Neuronal stem cell (in vitro differentiated cells): ENCODE measurements at regions not wholly inside any gene's neighbourhood (a gene's known extent, or its start where the extent isn't known, plus 50 kb on each side); places are given as distances from the start of the nearest gene placed in this dataset.
"Not testable (repeated sequence)": the region's sequence is repeated elsewhere in the genome, so short reads cannot be mapped to it uniquely, and the experiment has no call there.

Source experiments
- DNase-seq: peaks from one replicate; pipeline ENCODE4 v3.0.0-alpha.2; 2013; ENCODE audit warnings: low spot score
- H2AFZ ChIP-seq: one replicate; pipeline ENCODE4 v1.6.1; 2013; ENCODE audit warnings: mild to moderate bottlenecking, low read length, inconsistent platforms
- H2AK5ac ChIP-seq: 2 replicates; pipeline ENCODE4 v1.6.1; 2013; ENCODE audit warnings: low read depth, mild to moderate bottlenecking, inconsistent platforms, low read length, moderate library complexity, mixed read lengths
- H2BK120ac ChIP-seq: 2 replicates; pipeline ENCODE4 v1.6.1; 2013; ENCODE audit warnings: low read depth, mild to moderate bottlenecking, inconsistent platforms, low read length, moderate library complexity, mixed read lengths
- H2BK12ac ChIP-seq: one replicate; pipeline ENCODE4 v1.6.1; 2013; ENCODE audit warnings: low read length, inconsistent platforms
- H2BK15ac ChIP-seq: 2 replicates; pipeline ENCODE4 v1.6.1; 2013; ENCODE audit warnings: mild to moderate bottlenecking, low read length, inconsistent platforms, mixed read lengths
- H2BK5ac ChIP-seq: one replicate; pipeline ENCODE4 v1.6.1; 2013; ENCODE audit warnings: inconsistent platforms, mild to moderate bottlenecking, low read length, moderate library complexity
- H3K14ac ChIP-seq: one replicate; pipeline ENCODE4 v1.6.1; 2013; ENCODE audit warnings: low read length, inconsistent platforms
- H3K18ac ChIP-seq: 2 replicates; pipeline ENCODE4 v1.6.1; 2013; ENCODE audit warnings: low read length, inconsistent platforms
- H3K23ac ChIP-seq: 2 replicates; pipeline ENCODE4 v1.6.1; 2013; ENCODE audit warnings: low read depth, mild to moderate bottlenecking, mixed read lengths, low read length, inconsistent platforms; ENCODE audit not compliant: poor library complexity
- H3K27ac ChIP-seq: replicated peaks from 3 replicates; pipeline ENCODE4 v1.5.1; 2013; ENCODE audit warnings: low read length, inconsistent platforms
- H3K27me3 ChIP-seq, 3 experiments: 2 replicates each; pipeline ENCODE4 v1.6.1; 2013; ENCODE audit warnings: low read length in 3 of 3, mild to moderate bottlenecking in 2 of 3, inconsistent platforms in 1 of 3, low read depth in 1 of 3, mixed read lengths in 1 of 3, moderate library complexity in 1 of 3; ENCODE audit not compliant: control insufficient read depth in 3 of 3, insufficient read depth in 3 of 3
- H3K36me3 ChIP-seq, 2 donors: replicated peaks in 1 of 2; 2 replicates each; pipeline ENCODE4 v1.6.1; 2013; ENCODE audit warnings: low read length in 2 of 2; ENCODE audit not compliant: control insufficient read depth in 2 of 2, insufficient read depth in 2 of 2
- H3K4ac ChIP-seq: 2 replicates; pipeline ENCODE4 v1.6.1; 2013; ENCODE audit warnings: inconsistent platforms, mild to moderate bottlenecking, low read length, moderate library complexity
- H3K4me1 ChIP-seq, 2 donors: 1 replicate in 1 of 2; 2 replicates in 1 of 2; pipeline ENCODE4 v1.6.1; 2013; ENCODE audit warnings: low read length in 2 of 2, low read depth in 1 of 2; ENCODE audit not compliant: control insufficient read depth in 2 of 2, insufficient read depth in 1 of 2
- H3K4me2 ChIP-seq: one replicate; pipeline ENCODE4 v1.6.1; 2013; ENCODE audit warnings: mild to moderate bottlenecking, low read length, inconsistent platforms; ENCODE audit not compliant: insufficient read depth, poor library complexity, severe bottlenecking
- H3K4me3 ChIP-seq, 2 donors: 2 replicates each; pipeline ENCODE4 v1.5.1; 2013; ENCODE audit warnings: low read length in 2 of 2, mild to moderate bottlenecking in 2 of 2, inconsistent platforms in 1 of 2, moderate library complexity in 1 of 2
- H3K79me1 ChIP-seq: one replicate; pipeline ENCODE4 v1.6.1; 2013; ENCODE audit warnings: low read depth, mild to moderate bottlenecking, inconsistent platforms, low read length, moderate library complexity
- H3K9ac ChIP-seq: one replicate; pipeline ENCODE4 v1.6.1; 2013; ENCODE audit warnings: mild to moderate bottlenecking, low read depth, low read length, inconsistent platforms; ENCODE audit not compliant: poor library complexity
- H3K9me3 ChIP-seq, 2 donors: replicated peaks in 1 of 2; 2 replicates each; pipeline versions ENCODE3 to v1.6.1; 2013; ENCODE audit warnings: low read length in 2 of 2, mild to moderate bottlenecking in 2 of 2, inconsistent platforms in 1 of 2, low read depth in 1 of 2, mixed read lengths in 1 of 2, moderate library complexity in 1 of 2; ENCODE audit not compliant: control insufficient read depth in 2 of 2, insufficient read depth in 1 of 2
- H4K8ac ChIP-seq: one replicate; pipeline ENCODE4 v1.6.1; 2013; ENCODE audit warnings: low read depth, mild to moderate bottlenecking, inconsistent platforms, low read length, moderate library complexity
- H4K91ac ChIP-seq: one replicate; pipeline ENCODE4 v1.6.1; 2013; ENCODE audit warnings: low read length, low read depth, mild to moderate bottlenecking, inconsistent platforms; ENCODE audit not compliant: poor library complexity
- WGBS, 2 donors: extraction: QIAGEN DNeasy Blood & Tissue Kit; methylation state at CpG; one replicate each; pipeline ENCODE4 v1.1.7; 2013; ENCODE audit warnings: missing lambda C conversion rate in 2 of 2, mixed read lengths in 1 of 2; ENCODE audit not compliant: insufficient read length in 2 of 2, insufficient replicate concordance in 1 of 2; ENCODE audit errors: extremely low coverage in 2 of 2; 5-methylcytosine and 5-hydroxymethylcytosine counted together

DNA sequence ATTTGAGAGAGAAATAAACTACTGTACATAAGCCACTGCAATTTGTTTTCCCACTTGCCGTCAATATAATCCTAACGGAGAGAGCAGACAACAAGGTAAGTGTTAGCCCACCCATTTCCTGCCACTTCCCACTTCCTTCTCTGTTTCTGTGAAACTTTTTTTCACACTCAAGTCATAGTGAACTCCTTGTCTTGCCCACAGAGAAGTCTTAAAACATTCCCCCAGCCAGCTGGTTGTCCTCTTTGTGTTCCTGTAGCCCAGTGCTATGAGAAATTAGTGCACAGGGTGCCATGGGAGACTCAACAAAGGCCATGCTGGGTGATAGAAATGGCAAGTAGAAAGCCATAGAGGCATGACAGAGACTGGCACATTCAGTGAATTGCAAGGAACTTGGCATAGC lies 208.6 kb downstream of the BLID start:
- no peak overlapping the region for H3K4ac ChIP-seq

DNA sequence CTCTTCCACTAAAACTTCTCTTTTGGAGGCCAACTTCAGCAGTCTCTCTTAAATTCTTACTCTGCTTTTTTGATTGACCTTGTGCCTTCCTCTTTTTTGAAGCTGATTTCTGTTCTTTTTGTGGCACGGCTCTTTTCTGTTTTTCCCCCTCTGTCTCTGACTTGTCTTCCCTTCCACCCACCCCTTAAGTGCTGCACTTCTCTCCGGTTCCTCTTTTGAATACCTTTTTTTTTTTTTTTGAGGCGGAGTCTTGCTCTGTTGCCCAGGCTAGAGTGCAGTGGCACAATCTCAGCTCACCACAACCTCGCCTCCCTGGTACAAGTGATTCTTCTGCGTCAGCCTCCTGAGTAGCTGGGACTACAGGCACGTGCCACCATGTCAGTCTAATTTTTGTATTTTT lies 211.9 kb downstream of the BLID start:
- Histone ChIP-seq H3K36me3 (no peaks in the 10 kb centered on the region), H2BK12ac (no peak overlapping the region), H4K91ac (no peak overlapping the region), H2BK120ac (no peak overlapping the region), H2BK5ac (no peak overlapping the region), H4K8ac (no peak overlapping the region), H3K4ac (no peak overlapping the region), H3K27me3 (peaks cover 0 to 6% (median 0%) of the 10 kb centered on the region in 3 experiments), H3K23ac (no peak overlapping the region), H3K79me1 (no peaks in the 10 kb centered on the region), H3K4me3 (no peak overlapping the region), H3K4me1 (peaks cover 0 to 4% of the 10 kb centered on the region in 2 donors), H3K4me2 (no peak overlapping the region), H3K9ac (no peak overlapping the region), H3K27ac (no peak overlapping the region), H3K9me3 (no peaks in the 10 kb centered on the region), H2AK5ac (no peak overlapping the region), H3K14ac (no peak overlapping the region), H2BK15ac (no peak overlapping the region), H3K18ac (no peak overlapping the region), H2AFZ (no peak overlapping the region)
- DNase-seq = no peak
- no CpG with 5 or more reads among the region's 6 CpGs for WGBS, 2 donors

More for the DNA sequence above, 208.6 kb downstream of the BLID start:
- Histone ChIP-seq H3K4me1 (no peaks in the 10 kb centered on the region), H3K18ac (no peak overlapping the region), H3K27me3 (no peaks in the 10 kb centered on the region), H3K4me3 (no peak overlapping the region), H3K36me3 (no peaks in the 10 kb centered on the region), H3K14ac (no peak overlapping the region), H3K79me1 (no peaks in the 10 kb centered on the region), H2AK5ac (no peak overlapping the region), H4K91ac (no peak overlapping the region), H2BK120ac (no peak overlapping the region), H2BK5ac (no peak overlapping the region), H3K27ac (no peak overlapping the region), H2BK12ac (no peak overlapping the region), H2AFZ (no peak overlapping the region), H2BK15ac (no peak overlapping the region), H3K9ac (no peak overlapping the region), H4K8ac (no peak overlapping the region), H3K9me3 (no peaks in the 10 kb centered on the region), H3K4me2 (no peak overlapping the region), H3K23ac (no peak overlapping the region)
- WGBS, 2 donors = no CpG with 5 or more reads among the region's 2 CpGs
- no peak for DNase-seq

DNA sequence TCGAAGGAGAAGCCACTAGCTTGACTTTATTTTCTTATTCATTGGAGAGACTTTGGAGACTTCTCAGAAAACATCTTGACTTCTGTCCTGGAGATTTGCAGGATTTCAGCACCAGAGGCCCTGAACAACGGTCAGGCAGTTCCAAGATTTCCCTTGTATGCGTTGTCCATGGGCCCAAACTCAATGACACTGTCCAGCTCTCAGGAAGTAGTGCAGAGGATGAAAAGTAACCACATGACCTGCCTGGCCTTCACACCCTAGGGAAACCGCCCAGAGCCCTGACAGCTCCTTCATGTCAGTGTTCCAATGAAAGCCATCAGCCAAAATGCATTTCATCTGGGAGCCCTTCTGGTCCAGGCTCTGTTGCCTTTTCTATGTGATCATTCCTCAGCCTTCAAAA lies 214.1 kb downstream of the BLID start:
- H3K4ac ChIP-seq = no peak overlapping the region
- H2BK12ac ChIP-seq = no peak overlapping the region
- no peak overlapping the region for H3K18ac ChIP-seq
- no peak overlapping the region for H4K8ac ChIP-seq
- H3K4me1 ChIP-seq = peaks cover 0 to 4% of the 10 kb centered on the region in 2 donors
- no peak overlapping the region for H3K4me2 ChIP-seq
- H3K14ac ChIP-seq = no peak overlapping the region
- no peak for DNase-seq
- H4K91ac ChIP-seq = no peak overlapping the region
- no CpG with 5 or more reads among the region's 4 CpGs for WGBS, 2 donors
- H2AK5ac ChIP-seq = no peak overlapping the region
- no peak overlapping the region for H3K4me3 ChIP-seq
- no peak overlapping the region for H2BK15ac ChIP-seq
- no peak overlapping the region for H3K23ac ChIP-seq
- peaks cover 0 to 6% (median 0%) of the 10 kb centered on the region in 3 experiments for H3K27me3 ChIP-seq
- H3K9ac ChIP-seq = no peak overlapping the region
- no peaks in the 10 kb centered on the region for H3K9me3 ChIP-seq
- no peaks in the 10 kb centered on the region for H3K79me1 ChIP-seq
- H2BK120ac ChIP-seq = no peak overlapping the region
- H3K36me3 ChIP-seq = no peaks in the 10 kb centered on the region
- H2AFZ ChIP-seq = no peak overlapping the region
- no peak overlapping the region for H2BK5ac ChIP-seq
- H3K27ac ChIP-seq = no peak overlapping the region

DNA sequence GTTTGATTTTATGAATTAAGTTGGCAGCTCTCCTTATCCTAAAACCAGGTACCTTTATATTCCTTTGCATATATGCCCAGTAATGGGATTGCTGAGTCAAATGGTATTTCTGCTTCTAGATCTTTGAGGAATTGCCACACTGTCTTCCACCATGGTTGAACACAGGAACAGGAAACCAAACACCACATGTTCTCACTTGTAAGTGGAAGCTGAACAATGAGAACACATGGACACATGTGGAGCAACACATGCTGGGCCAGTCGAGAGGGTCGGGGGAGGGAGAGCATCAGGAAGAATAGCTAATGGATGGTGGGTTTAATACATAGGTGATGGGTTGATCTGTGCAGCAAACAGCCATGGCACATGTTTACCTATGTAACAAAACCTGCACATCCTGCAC lies 214.6 kb downstream of the BLID start:
- not testable (repeated sequence) for H3K27ac ChIP-seq

More for the DNA sequence above, 214.6 kb downstream of the BLID start:
- H4K8ac ChIP-seq, H3K4me2 ChIP-seq, H3K9me3 ChIP-seq, H4K91ac ChIP-seq, H3K4me1 ChIP-seq, H3K36me3 ChIP-seq, H3K9ac ChIP-seq, H2BK120ac ChIP-seq, H3K18ac ChIP-seq, H3K79me1 ChIP-seq, H3K4me3 ChIP-seq, H2AFZ ChIP-seq, H2BK5ac ChIP-seq, H2BK15ac ChIP-seq, H2BK12ac ChIP-seq, H3K23ac ChIP-seq, H3K4ac ChIP-seq, H3K14ac ChIP-seq, H2AK5ac ChIP-seq, H3K27me3 ChIP-seq, DNase-seq: not testable (repeated sequence)
- no CpG with 5 or more reads among the region's 2 CpGs for WGBS, 2 donors
